ENCODE measurements at regions not wholly inside any gene's neighbourhood (a gene's known extent, or its start where the extent isn't known, plus 50 kb on each side); places are given as distances from the start of the nearest gene placed in this dataset.
"Not testable (repeated sequence)": the region's sequence is repeated elsewhere in the genome, so short reads cannot be mapped to it uniquely, and the experiment has no call there.

GRCh38 chr5:166898166-166898565 is 1393.3 kb upstream of the WWC1 start:
- no peak for DNase-seq

- no peak for DNase-seq
These were observed 1392.1 kb upstream of the WWC1 start for GRCh38 chr5:166899343-166899742.

GRCh38 chr5:166904571-166904970 is 1386.9 kb upstream of the WWC1 start:
- DNase-seq, result no peak

GRCh38 chr5:166906991-166907713 is 1384.3 kb upstream of the WWC1 start:
- DNase-seq, result no peak

- no peak for DNase-seq
These were observed 1382.4 kb upstream of the WWC1 start for GRCh38 chr5:166909040-166909439.

GRCh38 chr5:166909926-166910325 is 1381.5 kb upstream of the WWC1 start:
- DNase-seq, result no peak

GRCh38 chr5:166910995-166911394 is 1380.5 kb upstream of the WWC1 start:
- DNase-seq, result no peak

GRCh38 chr5:166916021-166916420 is 1375.4 kb upstream of the WWC1 start:
- no peak for DNase-seq

- DNase-seq, result no peak
These were observed 1365.3 kb upstream of the WWC1 start for GRCh38 chr5:166926138-166926537.

- DNase-seq, result not testable (repeated sequence)
These were observed 1364.5 kb upstream of the WWC1 start for GRCh38 chr5:166926806-166927475.

GRCh38 chr5:166936351-166936750 is 1355.1 kb upstream of the WWC1 start:
- no peak for DNase-seq

- no peak for DNase-seq
These were observed 1353.4 kb upstream of the WWC1 start for GRCh38 chr5:166938071-166938470.

- no peak for DNase-seq
These were observed 1348.5 kb upstream of the WWC1 start for GRCh38 chr5:166942948-166943347.

- DNase-seq, result no peak
These were observed 1344.4 kb upstream of the WWC1 start for GRCh38 chr5:166947045-166947444.

- no peak for DNase-seq
These were observed 1342.8 kb upstream of the WWC1 start for GRCh38 chr5:166948679-166949078.

GRCh38 chr5:166952048-166952447 is 1339.4 kb upstream of the WWC1 start:
- no peak for DNase-seq

- DNase-seq, result no peak
These were observed 1333.7 kb upstream of the WWC1 start for GRCh38 chr5:166957782-166958181.

GRCh38 chr5:166959766-166960165 is 1331.7 kb upstream of the WWC1 start:
- no peak for DNase-seq

GRCh38 chr5:166961028-166961427 is 1330.4 kb upstream of the WWC1 start:
- DNase-seq, result no peak

- DNase-seq, result no peak
These were observed 1329.5 kb upstream of the WWC1 start for GRCh38 chr5:166961913-166962312.

GRCh38 chr5:166962461-166962860 is 1329.0 kb upstream of the WWC1 start:
- DNase-seq, result no peak

GRCh38 chr5:166963596-166963995 is 1327.8 kb upstream of the WWC1 start:
- DNase-seq, result no peak

GRCh38 chr5:166977911-166978422 is 1313.5 kb upstream of the WWC1 start:
- DNase-seq, result no peak

- no peak for DNase-seq
These were observed 1312.0 kb upstream of the WWC1 start for GRCh38 chr5:166979307-166979895.

All from stimulated activated CD4-positive, alpha-beta T cell treated with anti-CD3 and anti-CD28 coated beads, Interleukin-2, amount 100 ng/mL, for 48 hours (primary cell).